Endothelial cell of umbilical vein (primary cell): ENCODE measurements at regions not wholly inside any gene's neighbourhood (a gene's known extent, or its start where the extent isn't known, plus 50 kb on each side); places are given as distances from the start of the nearest gene placed in this dataset.

Source experiments
- FOS ChIP-seq: IDR thresholded peaks from 2 replicates; pipeline ENCODE4 v1.6.1; 2011; ENCODE audit warnings: mild to moderate bottlenecking, low read length, moderate library complexity, borderline replicate concordance; ENCODE audit not compliant: insufficient read depth
- JUN ChIP-seq: IDR thresholded peaks from 2 replicates; pipeline ENCODE4 v1.6.1; 2011; ENCODE audit warnings: borderline replicate concordance, low read depth; ENCODE audit not compliant: insufficient read length, insufficient read depth
- POLR2A ChIP-seq: IDR thresholded peaks from 2 replicates; pipeline ENCODE4 v1.6.1; 2012; ENCODE audit warnings: low read depth, mild to moderate bottlenecking, control low read depth, low read length
- TF ChIP-seq, protein P1 (sequence below): IDR thresholded peaks from 2 replicates; pipeline ENCODE4 v1.6.1; 2011; ENCODE audit not compliant: insufficient read depth, insufficient read length
- TF ChIP-seq, protein P2 (sequence below), 2 donors: IDR thresholded peaks; 1 replicate in 1 of 2; 2 replicates in 1 of 2; pipeline ENCODE4 v1.5.1; 2011; ENCODE audit warnings: low read length in 2 of 2, mild to moderate bottlenecking in 2 of 2, moderate library complexity in 2 of 2, control low read depth in 1 of 2, inconsistent platforms in 1 of 2, low read depth in 1 of 2; ENCODE audit not compliant: insufficient read depth in 1 of 2; ENCODE audit errors: extremely low read depth in 1 of 2

DNA sequence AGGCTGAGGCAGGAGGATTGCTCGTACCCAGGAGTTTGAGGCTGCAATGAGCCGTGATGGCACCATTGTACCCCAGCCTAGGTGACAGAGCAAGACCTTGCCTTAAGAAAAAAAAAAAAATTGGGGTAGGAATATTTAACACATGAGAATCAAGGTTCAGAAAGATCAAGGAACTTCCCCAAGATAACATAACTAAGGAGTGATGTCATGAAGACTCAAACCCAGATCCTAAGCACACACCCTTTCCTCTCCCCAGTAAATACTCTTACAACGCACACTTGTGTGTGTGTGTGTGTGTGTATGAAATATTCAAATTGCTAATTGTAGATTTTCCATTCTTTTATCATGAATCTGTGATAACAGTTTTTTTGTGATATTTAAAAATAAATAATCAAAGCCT, 90.6 kb upstream of the NUDT4 start:
- TF ChIP-seq, protein P1, sequence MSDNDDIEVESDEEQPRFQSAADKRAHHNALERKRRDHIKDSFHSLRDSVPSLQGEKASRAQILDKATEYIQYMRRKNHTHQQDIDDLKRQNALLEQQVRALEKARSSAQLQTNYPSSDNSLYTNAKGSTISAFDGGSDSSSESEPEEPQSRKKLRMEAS, result no peak
- TF ChIP-seq, protein P2, sequence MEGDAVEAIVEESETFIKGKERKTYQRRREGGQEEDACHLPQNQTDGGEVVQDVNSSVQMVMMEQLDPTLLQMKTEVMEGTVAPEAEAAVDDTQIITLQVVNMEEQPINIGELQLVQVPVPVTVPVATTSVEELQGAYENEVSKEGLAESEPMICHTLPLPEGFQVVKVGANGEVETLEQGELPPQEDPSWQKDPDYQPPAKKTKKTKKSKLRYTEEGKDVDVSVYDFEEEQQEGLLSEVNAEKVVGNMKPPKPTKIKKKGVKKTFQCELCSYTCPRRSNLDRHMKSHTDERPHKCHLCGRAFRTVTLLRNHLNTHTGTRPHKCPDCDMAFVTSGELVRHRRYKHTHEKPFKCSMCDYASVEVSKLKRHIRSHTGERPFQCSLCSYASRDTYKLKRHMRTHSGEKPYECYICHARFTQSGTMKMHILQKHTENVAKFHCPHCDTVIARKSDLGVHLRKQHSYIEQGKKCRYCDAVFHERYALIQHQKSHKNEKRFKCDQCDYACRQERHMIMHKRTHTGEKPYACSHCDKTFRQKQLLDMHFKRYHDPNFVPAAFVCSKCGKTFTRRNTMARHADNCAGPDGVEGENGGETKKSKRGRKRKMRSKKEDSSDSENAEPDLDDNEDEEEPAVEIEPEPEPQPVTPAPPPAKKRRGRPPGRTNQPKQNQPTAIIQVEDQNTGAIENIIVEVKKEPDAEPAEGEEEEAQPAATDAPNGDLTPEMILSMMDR (IDR thresholded peaks at IDR 0.05; ENCODE audit: extremely low read depth in 1 of 2, insufficient read depth in 1 of 2, low read depth in 1 of 2, low read length in 2 of 2), result no peak
- TF ChIP-seq JUN (no peak), POLR2A (no peak), FOS (no peak)
